ENCODE measurements at regions not wholly inside any gene's neighbourhood (a gene's known extent, or its start where the extent isn't known, plus 50 kb on each side); places are given as distances from the start of the nearest gene placed in this dataset.

- TF ChIP-seq CTCF (IDR thresholded peaks at IDR 0.05; ENCODE audit: insufficient read depth, low read length, poor library complexity, severe bottlenecking), result no peak
- DNase-seq (ENCODE audit: low read depth), result no peak
- Histone ChIP-seq H3K27me3 (ENCODE audit: control insufficient read depth, insufficient read depth, low read length) (no peaks in the 10 kb centered on the region), H3K36me3 (ENCODE audit: control insufficient read depth, insufficient read depth, low read length) (no peaks in the 10 kb centered on the region), H3K4me3 (ENCODE audit: low read depth, low read length) (no peak overlapping the region)
Measured at GRCh38 chr14:103196716-103197115, 73.5 kb downstream of the TNFAIP2 start.

DNA sequence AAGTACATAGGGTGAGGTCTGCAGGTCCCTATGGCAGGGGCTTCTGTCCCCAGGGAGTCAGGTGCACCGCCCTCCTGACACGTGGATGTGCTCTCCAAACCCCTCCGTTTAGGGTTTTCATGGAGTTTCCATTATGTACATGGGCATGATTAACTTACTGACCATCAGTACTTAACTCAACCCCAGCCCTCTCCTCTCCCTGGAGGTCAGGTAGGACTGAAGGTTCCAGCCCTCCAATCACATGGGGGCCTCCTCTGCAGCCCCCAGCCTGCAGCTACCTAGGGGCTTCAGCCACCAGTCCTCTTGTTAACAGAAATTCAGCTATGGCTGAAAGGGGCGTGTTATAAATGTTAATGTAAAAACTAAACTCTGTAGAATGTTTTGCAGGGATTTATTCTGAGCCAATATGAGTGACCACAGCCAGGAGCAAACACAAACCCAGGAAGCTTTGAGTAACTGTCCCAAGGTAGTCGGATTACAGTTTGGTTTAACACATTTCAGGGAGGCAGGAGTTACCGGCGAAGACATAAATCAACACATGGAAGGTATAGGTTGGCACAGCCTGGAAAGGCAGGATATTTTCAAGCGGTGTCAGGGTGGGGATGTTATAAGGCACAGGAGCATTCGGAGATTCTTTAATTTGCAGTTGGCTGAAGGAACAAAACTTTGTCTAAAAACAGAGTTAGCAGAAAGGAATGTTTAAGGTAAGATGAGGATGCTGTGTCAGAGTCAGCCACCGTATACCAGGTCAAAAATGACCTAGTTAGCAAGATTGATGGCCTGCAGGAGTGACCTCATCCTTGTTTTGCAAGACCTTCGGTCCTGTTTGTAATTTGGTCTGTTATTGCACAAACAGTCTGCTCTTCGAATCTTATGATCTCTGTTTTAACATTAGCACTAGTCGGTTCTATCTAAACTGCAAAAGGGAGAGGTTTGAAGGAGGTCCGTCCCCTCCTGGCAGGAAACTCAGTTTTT lies 75.2 kb downstream of the TNFAIP2 start:
- DNase-seq (ENCODE audit: low read depth), result peak; percentile 51
- no peaks in the 10 kb centered on the region for H3K36me3 ChIP-seq (ENCODE audit: control insufficient read depth, insufficient read depth, low read length)
- no peak for TF ChIP-seq CTCF (IDR thresholded peaks at IDR 0.05; ENCODE audit: insufficient read depth, low read length, poor library complexity, severe bottlenecking)
- no peak overlapping the region for H3K4me3 ChIP-seq (ENCODE audit: low read depth, low read length)
- no peaks in the 10 kb centered on the region for H3K27me3 ChIP-seq (ENCODE audit: control insufficient read depth, insufficient read depth, low read length)

DNA sequence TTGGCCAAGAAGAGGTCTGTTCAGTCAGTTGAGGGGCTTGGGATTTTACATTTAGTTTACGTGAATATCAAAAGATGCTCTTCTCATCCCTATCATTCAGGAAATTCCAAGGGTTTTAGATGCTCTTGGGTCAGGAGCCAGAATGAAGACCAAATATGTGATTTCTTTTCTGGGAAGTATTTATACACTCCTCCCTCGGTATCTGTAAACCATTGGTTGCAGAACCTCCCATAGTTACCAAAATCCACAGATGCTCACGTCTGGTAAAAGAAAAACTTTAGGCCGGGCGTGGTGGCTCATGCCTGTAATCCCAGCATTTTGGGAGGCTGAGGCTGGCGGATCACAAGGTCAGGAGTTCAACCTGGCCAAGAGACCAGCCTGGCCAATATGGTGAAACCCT lies 75.9 kb downstream of the TNFAIP2 start:
- Histone ChIP-seq H3K4me3 (ENCODE audit: low read depth, low read length) (no peak overlapping the region), H3K27me3 (ENCODE audit: control insufficient read depth, insufficient read depth, low read length) (no peaks in the 10 kb centered on the region), H3K36me3 (ENCODE audit: control insufficient read depth, insufficient read depth, low read length) (no peaks in the 10 kb centered on the region)
- DNase-seq (ENCODE audit: low read depth), result no peak
- TF ChIP-seq CTCF (IDR thresholded peaks at IDR 0.05; ENCODE audit: insufficient read depth, low read length, poor library complexity, severe bottlenecking), result no peak

GRCh38 chr14:103201801-103202200 lies 78.5 kb downstream of the TNFAIP2 start:
- Histone ChIP-seq H3K36me3 (ENCODE audit: control insufficient read depth, insufficient read depth, low read length) (no peaks in the 10 kb centered on the region), H3K27me3 (ENCODE audit: control insufficient read depth, insufficient read depth, low read length) (no peaks in the 10 kb centered on the region), H3K4me3 (ENCODE audit: low read depth, low read length) (no peak overlapping the region)
- DNase-seq (ENCODE audit: low read depth), result no peak
- no peak for TF ChIP-seq CTCF (IDR thresholded peaks at IDR 0.05; ENCODE audit: insufficient read depth, low read length, poor library complexity, severe bottlenecking)

GRCh38 chr14:103204852-103205540 lies 81.7 kb downstream of the TNFAIP2 start:
- H3K27me3 ChIP-seq (ENCODE audit: control insufficient read depth, insufficient read depth, low read length), result peaks cover 5% of the 10 kb centered on the region
- no peak overlapping the region for H3K4me3 ChIP-seq (ENCODE audit: low read depth, low read length)
- H3K36me3 ChIP-seq (ENCODE audit: control insufficient read depth, insufficient read depth, low read length), result no peaks in the 10 kb centered on the region
- no peak for TF ChIP-seq CTCF (IDR thresholded peaks at IDR 0.05; ENCODE audit: insufficient read depth, low read length, poor library complexity, severe bottlenecking)
- no peak for DNase-seq (ENCODE audit: low read depth)

Data from kidney epithelial cell (primary cell).